PC-3 (cell line): ENCODE measurements at regions not wholly inside any gene's neighbourhood (a gene's known extent, or its start where the extent isn't known, plus 50 kb on each side); places are given as distances from the start of the nearest gene placed in this dataset.

Experiments used
- EZH2 ChIP-seq: fragments of 300-600 bp; sonication (generic); IDR thresholded peaks from one replicate; pipeline ENCODE4 v1.6.1; 2017; ENCODE audit warnings: antibody characterized with exemption, mild to moderate bottlenecking, low read length; ENCODE audit not compliant: unreplicated experiment
- TF ChIP-seq, protein P1 (sequence below): fragments of 300-600 bp; sonication (generic); conservative IDR thresholded peaks from 2 replicates; pipeline ENCODE4 v1.5.1; 2017; ENCODE audit warnings: antibody characterized with exemption, low read depth, mild to moderate bottlenecking, low read length

DNA sequence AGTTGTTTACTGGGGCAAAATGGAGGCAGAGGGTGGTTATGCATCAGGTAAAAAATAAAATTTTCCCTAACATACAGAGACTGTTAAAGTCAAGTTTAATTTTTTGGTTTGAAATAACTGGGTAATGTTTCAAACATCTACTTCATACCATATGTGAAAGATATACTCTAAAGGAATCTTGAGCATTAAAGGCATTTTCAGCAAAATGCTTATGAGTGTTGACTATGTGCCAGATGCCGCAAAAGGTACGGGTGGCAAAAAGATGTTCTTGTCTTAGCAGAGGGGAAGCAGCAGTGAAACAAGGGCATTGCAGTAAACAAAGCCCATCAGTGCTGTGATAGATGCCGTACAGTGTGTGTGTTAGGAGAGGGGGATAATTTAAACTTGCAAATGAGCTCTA is 263.1 kb upstream of the ID2 start:
- TF ChIP-seq, protein P1, sequence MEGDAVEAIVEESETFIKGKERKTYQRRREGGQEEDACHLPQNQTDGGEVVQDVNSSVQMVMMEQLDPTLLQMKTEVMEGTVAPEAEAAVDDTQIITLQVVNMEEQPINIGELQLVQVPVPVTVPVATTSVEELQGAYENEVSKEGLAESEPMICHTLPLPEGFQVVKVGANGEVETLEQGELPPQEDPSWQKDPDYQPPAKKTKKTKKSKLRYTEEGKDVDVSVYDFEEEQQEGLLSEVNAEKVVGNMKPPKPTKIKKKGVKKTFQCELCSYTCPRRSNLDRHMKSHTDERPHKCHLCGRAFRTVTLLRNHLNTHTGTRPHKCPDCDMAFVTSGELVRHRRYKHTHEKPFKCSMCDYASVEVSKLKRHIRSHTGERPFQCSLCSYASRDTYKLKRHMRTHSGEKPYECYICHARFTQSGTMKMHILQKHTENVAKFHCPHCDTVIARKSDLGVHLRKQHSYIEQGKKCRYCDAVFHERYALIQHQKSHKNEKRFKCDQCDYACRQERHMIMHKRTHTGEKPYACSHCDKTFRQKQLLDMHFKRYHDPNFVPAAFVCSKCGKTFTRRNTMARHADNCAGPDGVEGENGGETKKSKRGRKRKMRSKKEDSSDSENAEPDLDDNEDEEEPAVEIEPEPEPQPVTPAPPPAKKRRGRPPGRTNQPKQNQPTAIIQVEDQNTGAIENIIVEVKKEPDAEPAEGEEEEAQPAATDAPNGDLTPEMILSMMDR = no peak
- no peak for TF ChIP-seq EZH2
